HAP-1 (cell line): ENCODE measurements at regions not wholly inside any gene's neighbourhood (a gene's known extent, or its start where the extent isn't known, plus 50 kb on each side); places are given as distances from the start of the nearest gene placed in this dataset.

Source experiments
- DNase-seq, 2 experiments: peaks; one replicate each; pipeline ENCODE4 v3.0.0-alpha.2; 2016 to 2020; ENCODE audit warnings: low spot score in 2 of 2
- H3K27me3 ChIP-seq: fragments of 250-450 bp; sonication (Bioruptor Pico); 2 replicates; pipeline ENCODE4 v1.5.1; 2020; ENCODE audit warnings: low read depth, mild to moderate bottlenecking, moderate library complexity
- H3K36me3 ChIP-seq: fragments of 250-450 bp; sonication (Bioruptor Pico); replicated peaks from 2 replicates; pipeline ENCODE4 v1.5.1; 2020; ENCODE audit warnings: mild to moderate bottlenecking
- H3K4me1 ChIP-seq: fragments of 250-450 bp; sonication (Bioruptor Pico); 2 replicates; pipeline ENCODE4 v1.5.1; 2020; ENCODE audit warnings: mild to moderate bottlenecking
- H3K4me3 ChIP-seq: fragments of 250-450 bp; sonication (Bioruptor Pico); 2 replicates; pipeline ENCODE4 v1.5.1; 2020; ENCODE audit warnings: mild to moderate bottlenecking, moderate library complexity
- H3K9me3 ChIP-seq: fragments of 250-450 bp; sonication (Bioruptor Pico); 2 replicates; pipeline ENCODE4 v1.5.1; 2020; ENCODE audit warnings: mild to moderate bottlenecking, moderate library complexity
- in situ Hi-C: fragments of 300-500 bp; cut with MboI; formaldehyde crosslinking; loops from 3 replicates; pipeline ENCODE4 v1.14.3; 2020; ENCODE audit warnings: low sequenced_read_pairs, inconsistent platforms, mixed read lengths

DNA sequence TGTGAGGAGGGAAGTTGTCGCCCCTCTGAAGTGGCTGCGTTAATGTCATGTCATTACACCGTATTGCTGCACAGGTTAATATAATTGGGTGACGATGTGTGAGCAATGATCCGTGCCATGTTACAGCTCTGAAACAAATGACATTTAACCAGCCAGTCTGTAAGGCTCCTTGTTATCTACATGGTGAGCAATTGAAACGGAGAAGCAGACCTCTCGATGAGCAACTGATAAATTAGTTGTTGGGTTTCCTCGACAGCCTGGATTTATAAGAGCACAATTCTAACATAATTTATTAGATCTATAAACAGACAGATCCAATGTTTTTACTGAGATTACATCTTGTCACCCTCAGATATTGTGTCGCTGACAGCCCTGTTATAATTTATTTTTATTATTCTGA lies 49.9 kb upstream of the MAFB start:
- Histone ChIP-seq H3K4me1 (no peaks in the 10 kb centered on the region), H3K9me3 (no peaks in the 10 kb centered on the region), H3K27me3 (no peaks in the 10 kb centered on the region), H3K4me3 (no peak overlapping the region), H3K36me3 (no peaks in the 10 kb centered on the region)
- in situ Hi-C loops, result no loop called here
- no peak for DNase-seq

DNA sequence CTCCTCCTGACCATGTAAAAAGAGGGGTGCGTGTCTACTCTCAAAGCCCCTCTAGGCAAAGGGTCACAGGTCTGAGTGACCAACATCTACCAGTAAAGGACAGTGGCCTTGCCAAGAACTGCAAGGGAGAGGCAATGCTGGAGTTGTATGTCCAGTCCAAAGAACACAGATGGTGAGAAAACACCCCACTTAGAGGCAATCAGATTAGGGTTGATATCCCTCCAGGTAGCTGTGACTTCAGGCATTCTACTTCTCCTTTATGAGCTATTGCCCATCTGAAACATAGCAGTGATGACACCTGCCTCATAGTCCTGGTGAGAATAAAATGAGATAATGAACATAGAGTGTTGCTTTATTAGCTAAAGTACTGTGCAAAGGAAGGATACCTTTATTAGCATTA lies 50.8 kb upstream of the MAFB start:
- in situ Hi-C loops, result no loop called here
- no peaks in the 10 kb centered on the region for H3K27me3 ChIP-seq

GRCh38 chr20:40741507-40742106 lies 52.6 kb upstream of the MAFB start:
- in situ Hi-C loops, result no loop called here
- peak in 1 of 2 experiments; percentile 61 for DNase-seq
- no peaks in the 10 kb centered on the region for H3K4me1 ChIP-seq
- H3K36me3 ChIP-seq, result no peaks in the 10 kb centered on the region
- H3K27me3 ChIP-seq, result 0 out of 2 replicates have a peak, but pooled peaks cover 2% of the 10 kb centered on the region
- H3K4me3 ChIP-seq, result no peak overlapping the region
- H3K9me3 ChIP-seq, result no peaks in the 10 kb centered on the region

More for the DNA sequence above, 50.8 kb upstream of the MAFB start:
- Histone ChIP-seq H3K4me1 (no peaks in the 10 kb centered on the region), H3K9me3 (no peaks in the 10 kb centered on the region), H3K4me3 (no peak overlapping the region), H3K36me3 (no peaks in the 10 kb centered on the region)
- DNase-seq, result no peak

GRCh38 chr20:40743141-40743775 lies 54.2 kb upstream of the MAFB start:
- H3K36me3 ChIP-seq, result no peaks in the 10 kb centered on the region
- no peak for DNase-seq
- H3K4me3 ChIP-seq, result no peak overlapping the region
- H3K9me3 ChIP-seq, result no peaks in the 10 kb centered on the region
- H3K27me3 ChIP-seq, result peaks cover 4% of the 10 kb centered on the region; the same call in 1 of the 2 replicates
- no peaks in the 10 kb centered on the region for H3K4me1 ChIP-seq
- in situ Hi-C loops, result no loop called here

DNA sequence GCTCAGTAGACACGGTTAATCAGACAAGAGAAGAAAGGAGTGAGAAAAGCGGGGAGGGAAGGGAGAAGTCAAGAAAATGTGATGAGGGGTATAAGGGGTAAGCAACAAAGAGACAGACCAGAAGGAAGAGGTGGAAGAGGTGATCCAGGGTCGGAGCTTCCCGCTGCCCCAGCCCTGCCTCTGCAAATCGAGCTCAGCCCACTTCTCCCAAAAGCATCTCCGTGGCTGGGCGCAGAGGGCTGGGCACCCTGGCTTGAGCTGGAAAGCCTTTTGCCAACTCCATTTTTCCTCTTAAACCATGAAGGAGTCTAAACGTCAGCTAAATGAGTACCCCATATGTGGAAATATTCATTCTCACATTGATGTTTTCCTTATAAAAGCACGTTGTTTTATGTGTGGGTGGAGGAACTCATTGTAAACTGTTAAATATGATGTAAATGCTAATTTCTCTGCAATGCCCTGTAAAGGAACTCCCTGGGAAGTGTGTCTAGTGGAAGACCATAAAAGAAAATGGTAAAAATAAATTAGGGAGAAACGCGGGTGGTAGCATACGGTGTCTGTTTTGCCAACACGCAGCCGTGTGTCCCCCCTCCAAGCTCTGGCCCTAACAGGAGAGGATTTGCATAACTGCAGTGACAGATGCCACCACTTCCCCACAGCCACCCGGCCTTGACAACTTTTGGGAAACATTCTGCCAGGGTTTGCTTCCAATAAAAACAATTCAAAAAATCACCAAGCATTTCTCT lies 55.2 kb upstream of the MAFB start:
- DNase-seq, result no peak
- Histone ChIP-seq H3K9me3 (no peaks in the 10 kb centered on the region), H3K27me3 (peaks cover 4% of the 10 kb centered on the region; the same call in 1 of the 2 replicates), H3K4me1 (no peaks in the 10 kb centered on the region), H3K4me3 (no peak overlapping the region), H3K36me3 (no peaks in the 10 kb centered on the region)
- in situ Hi-C loops, result no loop called here

- H3K4me3 ChIP-seq, result no peak overlapping the region
- peaks cover 4% of the 10 kb centered on the region; the same call in 1 of the 2 replicates for H3K27me3 ChIP-seq
- H3K4me1 ChIP-seq, result no peaks in the 10 kb centered on the region
- no peaks in the 10 kb centered on the region for H3K9me3 ChIP-seq
- H3K36me3 ChIP-seq, result no peaks in the 10 kb centered on the region
- in situ Hi-C loops, result no loop called here
- no peak for DNase-seq
Observed at GRCh38 chr20:40744818-40745175, 55.8 kb upstream of the MAFB start.

DNA sequence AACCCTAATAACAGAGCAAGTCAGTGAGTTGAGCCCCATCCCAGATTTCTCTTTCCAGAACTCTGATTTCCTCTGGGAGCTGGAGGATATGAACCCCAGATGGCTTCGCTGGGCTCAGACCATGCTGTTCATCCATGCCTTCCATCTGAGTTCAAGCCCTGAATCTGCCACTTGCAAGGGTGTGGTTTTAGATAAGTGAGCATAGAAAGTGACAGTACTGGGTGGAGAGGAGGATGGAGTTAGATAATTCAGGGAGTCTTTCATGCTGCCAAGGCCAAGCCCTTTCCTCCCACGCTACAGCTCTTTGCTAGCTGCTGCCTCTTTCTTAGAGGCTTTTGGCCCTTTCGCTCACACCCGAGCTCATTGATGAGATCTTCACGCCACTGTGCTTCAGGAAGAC lies 57.2 kb upstream of the MAFB start:
- in situ Hi-C loops, result no loop called here
- Histone ChIP-seq H3K36me3 (no peaks in the 10 kb centered on the region), H3K9me3 (no peaks in the 10 kb centered on the region), H3K27me3 (peaks cover 4% of the 10 kb centered on the region; the same call in 1 of the 2 replicates), H3K4me3 (no peak overlapping the region), H3K4me1 (no peaks in the 10 kb centered on the region)
- DNase-seq, result no peak

- Histone ChIP-seq H3K27me3 (peaks cover 4% of the 10 kb centered on the region; the same call in 1 of the 2 replicates), H3K4me1 (no peaks in the 10 kb centered on the region), H3K36me3 (no peaks in the 10 kb centered on the region), H3K9me3 (no peaks in the 10 kb centered on the region), H3K4me3 (no peak overlapping the region)
- in situ Hi-C loops, result no loop called here
- no peak for DNase-seq
Observed at GRCh38 chr20:40748182-40748581, 59.1 kb upstream of the MAFB start.

DNA sequence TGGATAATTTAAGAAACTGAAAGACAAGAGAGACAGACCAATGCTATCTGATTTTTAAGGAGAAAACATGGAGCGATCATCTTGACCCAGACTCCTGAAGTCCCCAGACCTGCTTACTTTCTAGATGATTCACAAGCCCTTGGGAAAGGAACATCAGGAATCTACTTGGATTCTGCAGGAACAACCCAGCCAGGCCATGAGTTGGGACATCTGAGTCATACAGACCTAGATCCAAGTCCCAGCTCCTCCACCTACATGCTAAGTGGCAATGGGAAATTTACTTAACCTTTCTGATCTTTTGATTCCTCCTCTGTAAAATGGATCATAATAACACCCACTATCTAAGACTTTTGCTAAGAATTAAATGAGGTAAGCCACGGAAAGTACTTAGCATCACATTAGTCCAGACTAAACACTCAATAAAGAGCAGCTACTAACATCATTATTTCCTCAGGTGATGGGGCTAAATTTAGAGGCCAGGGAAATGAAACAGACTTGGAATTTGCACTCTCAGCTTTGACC lies 61.0 kb upstream of the MAFB start:
- Histone ChIP-seq H3K27me3 (peaks cover 3% of the 10 kb centered on the region; the same call in 1 of the 2 replicates), H3K36me3 (no peaks in the 10 kb centered on the region), H3K9me3 (no peaks in the 10 kb centered on the region), H3K4me1 (no peaks in the 10 kb centered on the region), H3K4me3 (no peak overlapping the region)
- in situ Hi-C loops, result no loop called here
- no peak for DNase-seq

GRCh38 chr20:40750541-40751035 lies 61.6 kb upstream of the MAFB start:
- H3K9me3 ChIP-seq, result no peaks in the 10 kb centered on the region
- in situ Hi-C loops, result no loop called here

GRCh38 chr20:40753472-40753871 lies 64.4 kb upstream of the MAFB start:
- Histone ChIP-seq H3K27me3 (no peaks in the 10 kb centered on the region), H3K4me1 (no peaks in the 10 kb centered on the region), H3K9me3 (no peaks in the 10 kb centered on the region), H3K4me3 (no peak overlapping the region), H3K36me3 (no peaks in the 10 kb centered on the region)
- in situ Hi-C loops, result no loop called here
- no peak for DNase-seq

More at GRCh38 chr20:40750541-40751035, 61.6 kb upstream of the MAFB start:
- H3K4me1 ChIP-seq, result no peaks in the 10 kb centered on the region
- peaks cover 2% of the 10 kb centered on the region; the same call in 1 of the 2 replicates for H3K27me3 ChIP-seq
- H3K36me3 ChIP-seq, result no peaks in the 10 kb centered on the region
- H3K4me3 ChIP-seq, result no peak overlapping the region
- no peak for DNase-seq

GRCh38 chr20:40754339-40754943 lies 65.4 kb upstream of the MAFB start:
- in situ Hi-C loops, result no loop called here
- Histone ChIP-seq H3K4me3 (no peak overlapping the region), H3K4me1 (no peaks in the 10 kb centered on the region), H3K27me3 (no peaks in the 10 kb centered on the region), H3K36me3 (no peaks in the 10 kb centered on the region), H3K9me3 (no peaks in the 10 kb centered on the region)
- DNase-seq, result no peak

GRCh38 chr20:40757087-40757486 lies 68.1 kb upstream of the MAFB start:
- H3K4me1 ChIP-seq, result no peaks in the 10 kb centered on the region
- no peak for DNase-seq
- no peak overlapping the region for H3K4me3 ChIP-seq
- no peaks in the 10 kb centered on the region for H3K27me3 ChIP-seq
- H3K36me3 ChIP-seq, result no peaks in the 10 kb centered on the region
- in situ Hi-C loops, result no loop called here
- no peaks in the 10 kb centered on the region for H3K9me3 ChIP-seq
